ENCODE measurements at regions not wholly inside any gene's neighbourhood (a gene's known extent, or its start where the extent isn't known, plus 50 kb on each side); places are given as distances from the start of the nearest gene placed in this dataset.

- peak; percentile 99 for DNase-seq (ENCODE audit: low read depth)
Measured at GRCh38 chr6:14841901-14842421, 403.9 kb upstream of the JARID2 start.

DNA sequence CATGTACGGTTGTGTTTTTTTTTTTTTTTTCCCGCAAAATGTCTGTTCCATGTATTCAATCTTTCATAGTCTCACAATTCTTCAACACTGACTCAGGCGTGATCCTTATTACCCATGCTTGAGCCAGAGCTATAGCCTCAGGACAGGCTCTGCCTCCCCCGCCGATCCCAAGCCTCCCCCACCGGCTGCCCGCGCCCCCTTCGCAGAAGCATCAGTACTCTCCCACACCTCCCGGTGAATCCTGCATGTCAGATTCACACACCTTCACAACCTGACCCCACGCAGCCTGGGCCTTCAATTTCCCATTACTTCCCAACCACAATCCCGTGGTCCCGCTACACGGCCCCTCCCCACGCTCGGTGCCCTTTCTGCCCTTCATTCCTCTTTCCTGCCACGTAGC is 401.5 kb upstream of the JARID2 start:
- DNase-seq (ENCODE audit: low read depth): no peak

- peak; percentile 57 for DNase-seq (ENCODE audit: low read depth)
Measured at GRCh38 chr6:14848019-14848418, 397.9 kb upstream of the JARID2 start.

DNA sequence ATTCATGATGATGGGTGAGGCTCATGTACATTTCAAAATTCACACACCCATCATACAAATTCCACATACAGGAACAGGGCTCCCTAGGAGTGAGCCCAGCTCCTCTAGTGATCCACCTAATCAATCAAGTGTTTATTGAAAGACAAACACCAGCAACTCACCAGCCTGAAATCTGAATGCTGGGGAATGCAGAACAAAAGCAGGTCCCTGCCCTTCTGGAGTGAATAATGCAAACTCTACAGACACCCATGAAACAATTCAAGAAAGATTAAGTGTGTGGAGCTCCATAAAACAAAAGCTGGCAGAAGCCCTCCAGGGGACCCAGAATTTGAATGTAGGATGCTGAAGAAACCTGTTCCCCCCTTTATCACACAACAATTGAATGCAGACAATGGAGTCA is 396.7 kb upstream of the JARID2 start:
- no peak for DNase-seq (ENCODE audit: low read depth)

- DNase-seq (ENCODE audit: low read depth): peak; percentile 86
Measured at GRCh38 chr6:14851281-14851680, 394.6 kb upstream of the JARID2 start.

GRCh38 chr6:14852375-14852774 is 393.5 kb upstream of the JARID2 start:
- no peak for DNase-seq (ENCODE audit: low read depth)

- no peak for DNase-seq (ENCODE audit: low read depth)
Measured at GRCh38 chr6:14856177-14856576, 389.7 kb upstream of the JARID2 start.

DNA sequence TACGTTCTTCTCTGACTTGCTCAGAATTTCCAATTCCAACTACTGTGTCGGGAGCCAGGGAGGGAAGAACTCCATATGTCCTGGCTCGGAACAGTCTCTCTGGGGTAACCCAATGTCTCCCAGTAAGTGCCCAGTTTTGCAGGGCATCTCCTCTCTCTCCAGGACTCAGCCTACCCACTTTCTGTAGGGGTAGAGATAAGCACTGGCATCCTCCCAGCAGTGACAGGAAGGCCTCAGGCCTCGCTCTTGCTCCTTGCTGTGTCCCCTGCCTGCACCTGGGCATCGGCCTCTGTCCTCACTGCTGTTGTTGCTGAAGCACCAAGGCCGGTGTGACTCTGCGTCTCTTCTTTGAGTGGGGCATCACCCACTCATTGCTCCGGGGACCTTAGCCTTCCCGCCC is 388.9 kb upstream of the JARID2 start:
- no peak for DNase-seq (ENCODE audit: low read depth)

DNA sequence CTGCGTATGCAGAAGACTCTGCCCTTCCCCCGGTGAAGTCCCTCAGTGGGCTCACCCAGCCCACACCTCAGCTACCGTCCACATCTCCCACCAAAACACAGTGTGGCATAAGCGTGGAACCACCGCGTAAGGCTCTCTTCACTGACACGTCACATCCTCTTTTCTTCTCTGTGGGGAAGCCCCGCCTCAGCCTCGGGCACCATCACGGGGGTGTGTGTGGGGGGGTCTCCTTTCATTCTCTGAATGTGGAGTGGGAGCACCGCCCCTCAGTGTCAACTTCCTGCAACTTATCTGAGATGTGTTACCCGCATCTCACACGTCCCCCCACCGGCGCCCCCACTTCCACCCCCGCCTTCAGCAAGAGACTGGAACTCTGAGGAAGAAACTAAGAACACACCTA is 388.4 kb upstream of the JARID2 start:
- DNase-seq (ENCODE audit: low read depth): no peak

DNA sequence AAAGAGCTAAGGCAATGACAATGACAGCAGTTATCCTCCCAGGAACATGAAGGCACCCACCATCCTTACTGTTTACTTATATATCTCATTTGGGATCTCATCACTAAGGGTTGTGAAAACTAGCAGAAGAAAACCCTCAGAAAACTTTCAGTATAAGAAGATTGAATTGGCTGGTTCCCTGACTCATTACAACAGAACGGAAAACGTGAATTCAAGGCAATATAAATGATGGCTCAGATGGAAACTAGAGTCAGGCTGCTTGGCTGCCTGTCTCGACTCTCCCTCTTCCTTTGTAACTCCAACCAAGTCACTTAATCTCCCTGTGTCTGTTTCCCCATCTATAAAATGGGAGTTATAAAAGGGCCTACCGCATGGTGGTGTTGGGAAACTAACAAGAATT is 387.1 kb upstream of the JARID2 start:
- DNase-seq (ENCODE audit: low read depth): no peak

DNA sequence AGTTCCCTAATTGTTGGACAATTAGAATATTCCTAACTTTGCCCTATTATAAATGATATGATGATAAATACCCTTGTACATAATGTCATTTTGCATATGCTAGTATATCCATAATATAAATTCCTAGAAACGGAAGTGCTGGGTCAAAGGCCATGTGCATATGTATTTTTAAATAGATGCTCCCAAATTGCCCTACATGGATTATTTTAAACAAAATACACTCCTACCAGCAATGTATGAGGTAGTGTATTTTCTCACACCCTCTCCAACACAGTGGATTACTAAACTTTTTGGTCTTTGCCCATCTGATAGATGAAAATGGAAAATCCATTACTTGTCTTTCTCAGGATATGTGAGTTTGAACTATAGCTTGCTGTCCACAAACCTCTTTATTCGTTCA is 385.1 kb upstream of the JARID2 start:
- DNase-seq (ENCODE audit: low read depth): no peak

DNA sequence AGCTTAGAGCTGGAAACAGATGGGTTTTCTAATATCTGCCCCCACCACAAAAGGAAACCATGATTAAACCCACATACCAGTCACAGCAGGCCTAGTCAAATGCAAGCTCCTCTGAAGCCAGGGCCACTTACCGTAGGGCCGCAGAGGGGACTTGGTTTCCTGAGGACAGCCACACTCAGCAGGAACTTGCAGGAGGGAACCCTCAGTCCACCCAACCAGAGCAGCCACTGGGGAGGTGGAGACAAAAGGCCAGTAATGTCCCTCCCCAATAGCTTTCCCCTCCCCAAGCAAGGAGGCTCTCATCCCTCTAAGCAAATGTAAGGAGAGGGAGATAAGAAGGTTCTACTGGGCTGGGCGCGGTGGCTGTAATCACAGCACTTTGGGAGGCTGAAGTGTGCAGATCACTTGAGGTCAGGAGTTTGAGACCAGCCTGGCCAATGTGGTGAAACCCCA is 384.4 kb upstream of the JARID2 start:
- no peak for DNase-seq (ENCODE audit: low read depth)

DNA sequence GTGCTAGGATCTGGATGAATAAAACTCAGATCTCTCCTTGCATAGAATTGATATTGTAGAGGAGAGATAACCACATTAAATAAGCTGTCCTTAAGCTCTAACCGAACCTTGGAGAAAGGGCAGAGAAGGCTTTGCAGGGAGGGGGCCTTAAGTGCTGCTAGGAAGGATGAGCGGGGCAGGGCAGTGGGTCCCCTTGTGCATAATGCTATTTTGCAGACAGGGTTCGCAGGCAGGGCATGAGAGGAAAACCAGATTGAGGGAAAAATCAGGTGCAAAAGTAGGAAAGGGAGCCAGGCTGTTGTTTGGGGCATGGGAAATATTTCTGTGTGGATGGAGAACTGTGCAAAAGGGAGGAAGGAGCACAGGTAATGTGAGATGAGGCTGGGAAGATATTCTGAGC is 383.0 kb upstream of the JARID2 start:
- no peak for DNase-seq (ENCODE audit: low read depth)

- DNase-seq (ENCODE audit: low read depth): no peak
Measured at GRCh38 chr6:14863902-14864850, 381.7 kb upstream of the JARID2 start.

GRCh38 chr6:14865531-14866100 is 380.3 kb upstream of the JARID2 start:
- DNase-seq (ENCODE audit: low read depth): peak; percentile 44

DNA sequence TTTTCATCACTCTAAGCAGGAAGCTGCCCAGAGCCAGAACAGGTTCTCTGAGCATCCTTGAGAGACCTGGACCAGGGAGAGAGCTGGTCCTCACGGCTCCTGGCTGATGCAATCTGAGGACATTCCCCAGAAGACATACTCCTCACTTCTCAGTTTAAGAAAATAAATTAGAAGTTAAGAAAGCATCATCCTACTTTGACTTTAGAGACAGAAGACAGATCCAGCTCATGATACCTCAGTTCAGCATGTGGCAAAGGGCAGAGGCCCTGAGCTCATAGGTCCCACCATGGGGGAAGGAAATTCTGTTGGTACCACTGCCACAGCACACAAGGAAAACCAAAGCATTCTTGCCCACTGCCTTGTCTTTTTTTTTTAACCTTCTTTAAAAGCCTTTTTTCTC is 378.1 kb upstream of the JARID2 start:
- DNase-seq (ENCODE audit: low read depth): no peak

GRCh38 chr6:14871221-14871620 is 374.6 kb upstream of the JARID2 start:
- DNase-seq (ENCODE audit: low read depth): no peak

GRCh38 chr6:14873101-14873500 is 372.8 kb upstream of the JARID2 start:
- DNase-seq (ENCODE audit: low read depth): no peak

DNA sequence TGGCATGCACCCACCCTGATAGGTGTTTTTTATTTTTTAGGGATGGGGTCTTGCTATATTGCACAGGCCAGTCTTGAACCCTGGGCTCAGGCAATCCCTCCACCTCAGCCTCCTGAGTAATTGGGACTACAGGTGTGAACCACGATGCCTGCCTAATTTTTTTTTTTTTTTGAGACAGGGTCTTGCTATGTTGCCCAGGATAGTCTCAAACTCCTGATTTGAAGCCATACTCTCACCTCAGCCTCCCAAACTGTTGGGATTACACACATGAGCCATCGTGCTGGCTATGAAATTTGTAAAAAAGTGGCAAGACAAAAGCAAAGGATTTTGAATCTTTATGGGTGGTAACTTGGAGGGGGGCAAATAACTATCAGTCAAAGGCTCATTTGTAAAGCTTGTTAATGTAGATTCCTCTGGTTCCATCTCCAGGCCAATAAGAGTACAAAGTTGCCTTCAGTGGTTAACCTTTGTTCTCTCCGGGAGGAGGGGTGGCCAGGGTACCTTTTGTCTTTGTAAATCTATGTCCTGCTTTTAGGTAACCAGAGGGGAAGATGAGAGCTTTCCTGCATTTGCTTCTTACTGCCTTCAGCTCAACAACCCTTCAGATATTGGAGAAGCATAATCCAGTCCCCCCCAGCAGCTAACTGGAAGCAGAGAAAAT is 372.0 kb upstream of the JARID2 start:
- DNase-seq (ENCODE audit: low read depth): no peak

DNA sequence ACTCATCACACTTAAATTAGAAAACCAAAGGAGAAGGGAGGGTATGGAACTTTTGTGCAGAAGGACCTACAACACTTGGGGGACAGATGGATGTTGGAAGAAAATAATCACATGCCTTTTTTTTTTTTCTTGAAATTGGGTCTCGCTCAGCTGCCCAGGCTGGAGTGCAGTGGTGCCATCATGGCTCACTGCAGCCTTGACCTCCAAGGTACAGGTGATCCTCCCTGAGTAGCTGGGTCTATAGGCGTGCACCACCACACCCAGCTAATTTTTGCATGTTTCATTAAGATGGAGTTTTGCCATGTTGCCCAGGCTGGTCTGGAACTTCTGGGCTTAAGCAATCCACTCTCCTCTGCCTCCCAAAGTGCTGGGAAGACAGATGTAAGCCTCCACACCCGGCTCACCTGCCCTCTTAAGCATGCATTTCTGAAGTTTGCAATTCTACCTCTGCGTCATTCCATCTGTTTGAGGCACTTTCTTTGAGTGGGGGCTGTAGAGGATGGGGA is 370.8 kb upstream of the JARID2 start:
- no peak for DNase-seq (ENCODE audit: low read depth)

GRCh38 chr6:14875481-14876063 is 370.3 kb upstream of the JARID2 start:
- DNase-seq (ENCODE audit: low read depth): no peak

Measured in EH (cell line).